Suprapubic skin (tissue), 4 donors: ENCODE measurements at regions not wholly inside any gene's neighbourhood (a gene's known extent, or its start where the extent isn't known, plus 50 kb on each side); places are given as distances from the start of the nearest gene placed in this dataset.

ENCODE experiments used
- DNase-seq, 2 donors: peaks; one replicate each; pipeline ENCODE4 v3.0.0-alpha.2; 2019; ENCODE audit warnings: low spot score in 2 of 2
- H3K27ac ChIP-seq: fragments of 200-600 bp; sonication (generic); one replicate; pipeline ENCODE4 v1.5.1; 2019
- H3K27me3 ChIP-seq: fragments of 200-600 bp; sonication (generic); one replicate; pipeline ENCODE4 v1.5.1; 2019
- H3K36me3 ChIP-seq: fragments of 200-600 bp; sonication (generic); one replicate; pipeline ENCODE4 v1.5.1; 2019
- H3K4me1 ChIP-seq: fragments of 200-600 bp; sonication (generic); one replicate; pipeline ENCODE4 v1.5.1; 2019
- H3K4me3 ChIP-seq: fragments of 200-600 bp; sonication (generic); one replicate; pipeline ENCODE4 v1.5.1; 2019; ENCODE audit warnings: mild to moderate bottlenecking
- H3K9me3 ChIP-seq: fragments of 200-600 bp; sonication (generic); one replicate; pipeline ENCODE4 v1.5.1; 2019
- EP300 ChIP-seq: sonication (generic); formaldehyde crosslinking; IDR thresholded peaks from one replicate; pipeline ENCODE4 v1.6.1; 2017; ENCODE audit warnings: antibody characterized with exemption
- POLR2A ChIP-seq, 2 donors: fragments of 450-650 bp; IDR thresholded peaks; one replicate each; pipeline ENCODE4 v1.6.1; 2017; ENCODE audit warnings: antibody characterized with exemption in 2 of 2, mild to moderate bottlenecking in 2 of 2, moderate library complexity in 2 of 2
- POLR2AphosphoS5 ChIP-seq, 3 donors: sonication (generic); formaldehyde crosslinking; IDR thresholded peaks; one replicate each; pipeline ENCODE4 v1.6.1; 2017; ENCODE audit warnings: antibody characterized with exemption in 3 of 3
- WGBS: methylation state at CpG from one replicate; pipeline ENCODE4 v1.1.5; 2018; 5-methylcytosine and 5-hydroxymethylcytosine counted together
- TF ChIP-seq, protein P1 (sequence below), 2 donors: fragments of 200-600 bp in 1 of 2; fragments of 450-650 bp in 1 of 2; sonication (generic) in 1 of 2; IDR thresholded peaks; one replicate each; pipeline ENCODE4 v1.5.1; 2016 to 2019; ENCODE audit warnings: antibody characterized with exemption in 2 of 2, mild to moderate bottlenecking in 1 of 2, moderate library complexity in 1 of 2

GRCh38 chr14:94696518-94696917, 73.4 kb downstream of the GSC start:
- Histone ChIP-seq H3K27ac (no peak overlapping the region), H3K36me3 (no peaks in the 10 kb centered on the region), H3K4me3 (no peak overlapping the region), H3K4me1 (no peaks in the 10 kb centered on the region), H3K9me3 (no peaks in the 10 kb centered on the region), H3K27me3 (peaks cover 12% of the 10 kb centered on the region)
- 92% methylated on average over 7 of the region's 7 CpGs for WGBS
- no peak for TF ChIP-seq POLR2AphosphoS5 (IDR thresholded peaks at IDR 0.05)
- TF ChIP-seq, protein P1, sequence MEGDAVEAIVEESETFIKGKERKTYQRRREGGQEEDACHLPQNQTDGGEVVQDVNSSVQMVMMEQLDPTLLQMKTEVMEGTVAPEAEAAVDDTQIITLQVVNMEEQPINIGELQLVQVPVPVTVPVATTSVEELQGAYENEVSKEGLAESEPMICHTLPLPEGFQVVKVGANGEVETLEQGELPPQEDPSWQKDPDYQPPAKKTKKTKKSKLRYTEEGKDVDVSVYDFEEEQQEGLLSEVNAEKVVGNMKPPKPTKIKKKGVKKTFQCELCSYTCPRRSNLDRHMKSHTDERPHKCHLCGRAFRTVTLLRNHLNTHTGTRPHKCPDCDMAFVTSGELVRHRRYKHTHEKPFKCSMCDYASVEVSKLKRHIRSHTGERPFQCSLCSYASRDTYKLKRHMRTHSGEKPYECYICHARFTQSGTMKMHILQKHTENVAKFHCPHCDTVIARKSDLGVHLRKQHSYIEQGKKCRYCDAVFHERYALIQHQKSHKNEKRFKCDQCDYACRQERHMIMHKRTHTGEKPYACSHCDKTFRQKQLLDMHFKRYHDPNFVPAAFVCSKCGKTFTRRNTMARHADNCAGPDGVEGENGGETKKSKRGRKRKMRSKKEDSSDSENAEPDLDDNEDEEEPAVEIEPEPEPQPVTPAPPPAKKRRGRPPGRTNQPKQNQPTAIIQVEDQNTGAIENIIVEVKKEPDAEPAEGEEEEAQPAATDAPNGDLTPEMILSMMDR (IDR thresholded peaks at IDR 0.05) = no peak
- TF ChIP-seq EP300 = no peak
- TF ChIP-seq POLR2A (IDR thresholded peaks at IDR 0.05) = no peak
- DNase-seq = no peak

DNA sequence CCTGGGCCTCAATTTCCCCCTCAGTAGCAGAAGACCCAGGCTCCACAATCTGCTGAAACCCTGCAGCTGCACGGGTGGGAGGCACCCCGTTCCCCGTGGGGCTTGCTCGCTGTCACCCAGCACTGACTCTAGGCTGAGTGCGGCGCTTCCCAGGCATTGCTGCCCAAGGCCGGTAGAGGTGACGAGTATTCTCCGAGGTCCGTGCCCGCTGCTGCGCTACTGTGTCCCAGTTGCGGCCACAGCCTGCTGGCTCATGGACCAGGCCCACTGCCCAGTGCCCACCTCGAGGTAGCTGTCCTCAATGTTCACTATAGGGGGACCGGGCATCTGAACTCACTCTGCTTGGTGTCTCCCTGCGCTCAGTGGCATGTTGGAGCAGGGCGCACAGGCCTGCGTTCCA, 74.7 kb downstream of the GSC start:
- TF ChIP-seq EP300 (no peak), POLR2A (IDR thresholded peaks at IDR 0.05) (no peak), POLR2AphosphoS5 (IDR thresholded peaks at IDR 0.05) (no peak)
- TF ChIP-seq, protein P1 (IDR thresholded peaks at IDR 0.05) = no peak
- no peak overlapping the region for H3K27ac ChIP-seq
- no peak for DNase-seq
- peaks cover 18% of the 10 kb centered on the region for H3K27me3 ChIP-seq
- no peaks in the 10 kb centered on the region for H3K36me3 ChIP-seq
- H3K4me3 ChIP-seq = no peak overlapping the region
- no peaks in the 10 kb centered on the region for H3K4me1 ChIP-seq
- H3K9me3 ChIP-seq = no peaks in the 10 kb centered on the region
- 90% methylated on average over 9 of the region's 18 CpGs for WGBS

DNA sequence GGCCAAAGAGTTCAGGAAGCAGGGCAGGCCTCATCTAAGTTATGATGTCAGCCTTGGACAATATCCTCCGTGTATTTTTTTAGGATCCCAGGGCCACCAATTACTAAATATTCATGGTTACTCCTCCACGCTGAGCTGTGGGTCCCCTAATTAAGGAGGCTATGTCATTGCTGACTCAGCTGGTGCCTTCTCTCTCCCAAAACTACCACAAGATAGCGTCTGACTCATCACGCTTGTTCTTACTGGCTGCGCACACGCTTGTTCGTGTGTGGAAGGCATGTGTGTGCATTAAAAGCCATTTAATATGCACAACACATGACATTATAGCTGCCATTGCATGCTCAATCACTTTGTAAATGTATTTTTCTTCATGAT, 78.3 kb downstream of the GSC start:
- Histone ChIP-seq H3K4me1 (peaks cover 3% of the 10 kb centered on the region), H3K36me3 (no peaks in the 10 kb centered on the region), H3K4me3 (no peak overlapping the region), H3K27me3 (peaks cover 8% of the 10 kb centered on the region), H3K27ac (no peak overlapping the region), H3K9me3 (no peaks in the 10 kb centered on the region)
- WGBS = 80% methylated on average over 7 of the region's 7 CpGs
- no peak for DNase-seq
- TF ChIP-seq POLR2A (IDR thresholded peaks at IDR 0.05) (no peak), EP300 (no peak), POLR2AphosphoS5 (IDR thresholded peaks at IDR 0.05) (no peak)
- TF ChIP-seq, protein P1 (IDR thresholded peaks at IDR 0.05) = no peak

DNA sequence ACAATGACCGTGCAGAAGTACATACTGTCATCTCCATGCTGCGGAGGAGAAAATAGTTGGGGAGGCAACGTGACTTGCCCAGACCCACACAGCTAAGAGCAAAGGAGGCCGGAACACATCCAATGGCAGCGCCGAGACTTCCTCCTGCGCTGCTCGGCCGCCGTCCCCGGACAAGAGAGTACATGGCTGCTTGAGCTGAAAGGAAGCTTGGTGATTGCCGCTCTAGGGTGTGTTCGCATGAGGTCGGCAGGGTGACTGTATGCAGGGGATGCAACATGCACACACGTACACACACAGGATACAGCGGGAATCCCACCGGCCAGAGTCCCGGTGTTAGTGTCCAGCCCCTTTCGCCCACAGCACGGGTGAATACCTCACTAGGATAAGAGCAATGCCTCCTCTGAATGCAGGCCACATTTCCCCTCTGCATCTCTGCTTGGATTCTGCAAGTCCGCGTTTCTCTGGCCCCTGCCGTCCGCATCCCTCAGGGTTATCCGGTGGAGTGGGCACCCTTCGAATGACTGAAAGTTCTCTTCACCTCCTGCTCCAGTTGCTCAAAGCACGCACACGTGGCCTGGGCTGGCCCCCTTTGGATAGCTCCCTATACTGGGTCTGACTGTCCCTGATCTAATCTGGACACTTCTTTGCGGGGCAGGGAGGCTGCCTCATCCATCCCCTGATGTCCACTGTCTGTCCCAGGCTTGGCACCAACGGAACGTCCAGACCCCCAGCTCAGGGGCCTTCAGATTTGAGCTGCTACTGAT, 78.8 kb downstream of the GSC start:
- TF ChIP-seq, protein P1 (IDR thresholded peaks at IDR 0.05) = no peak
- no peak for TF ChIP-seq POLR2AphosphoS5 (IDR thresholded peaks at IDR 0.05)
- TF ChIP-seq EP300 = no peak
- no peak for TF ChIP-seq POLR2A (IDR thresholded peaks at IDR 0.05)
- WGBS = 93% methylated on average over 27 of the region's 31 CpGs
- Histone ChIP-seq H3K36me3 (no peaks in the 10 kb centered on the region), H3K27ac (no peak overlapping the region), H3K4me3 (no peak overlapping the region), H3K27me3 (peaks cover 8% of the 10 kb centered on the region), H3K4me1 (peaks cover 3% of the 10 kb centered on the region), H3K9me3 (no peaks in the 10 kb centered on the region)
- DNase-seq = no peak

GRCh38 chr14:94690486-94690885, 78.3 kb downstream of the SERPINA3 start:
- Histone ChIP-seq H3K27me3 (peaks cover 8% of the 10 kb centered on the region), H3K4me1 (peaks cover 3% of the 10 kb centered on the region), H3K27ac (no peak overlapping the region), H3K4me3 (no peak overlapping the region), H3K9me3 (no peaks in the 10 kb centered on the region), H3K36me3 (no peaks in the 10 kb centered on the region)
- no peak for TF ChIP-seq POLR2A (IDR thresholded peaks at IDR 0.05)
- no peak for TF ChIP-seq EP300
- TF ChIP-seq, protein P1 (IDR thresholded peaks at IDR 0.05) = no peak
- TF ChIP-seq POLR2AphosphoS5 (IDR thresholded peaks at IDR 0.05) = no peak
- no peak for DNase-seq
- 92% methylated on average over 14 of the region's 14 CpGs for WGBS
